Activated gamma-delta T cell treated with anti-CD3 and anti-CD28 coated beads, Interleukin-2, amount 50 U/mL, for 16 hours (primary cell): ENCODE measurements at regions not wholly inside any gene's neighbourhood (a gene's known extent, or its start where the extent isn't known, plus 50 kb on each side); places are given as distances from the start of the nearest gene placed in this dataset.

Source experiments
- DNase-seq: peaks from one replicate; pipeline ENCODE4 v3.0.0-alpha.2; 2020; ENCODE audit warnings: low read depth

- DNase-seq, result no peak
Observed at GRCh38 chr9:90948156-90948555, 146.5 kb downstream of the SYK start.

DNA sequence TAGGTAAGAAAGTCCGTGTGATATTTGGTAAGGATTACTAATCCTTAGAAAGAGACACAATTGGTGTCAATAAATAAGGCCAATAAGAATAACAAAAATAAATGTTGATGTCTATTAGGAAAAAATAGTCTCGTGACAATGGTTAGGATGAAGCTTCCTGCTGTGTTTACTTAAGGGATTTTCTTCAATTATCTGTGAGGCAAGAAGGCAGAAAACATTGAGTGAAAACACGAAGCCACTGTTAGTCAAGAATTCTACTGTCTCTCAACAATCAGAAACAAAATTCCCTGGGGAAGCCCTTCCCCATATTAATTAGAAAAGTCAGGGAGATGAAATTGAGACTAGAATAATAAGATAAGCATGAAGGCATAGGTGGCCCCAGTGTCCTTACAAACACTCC is 149.0 kb downstream of the SYK start:
- no peak for DNase-seq

- no peak for DNase-seq
Observed at GRCh38 chr9:90953200-90953599, 151.6 kb downstream of the SYK start.

DNA sequence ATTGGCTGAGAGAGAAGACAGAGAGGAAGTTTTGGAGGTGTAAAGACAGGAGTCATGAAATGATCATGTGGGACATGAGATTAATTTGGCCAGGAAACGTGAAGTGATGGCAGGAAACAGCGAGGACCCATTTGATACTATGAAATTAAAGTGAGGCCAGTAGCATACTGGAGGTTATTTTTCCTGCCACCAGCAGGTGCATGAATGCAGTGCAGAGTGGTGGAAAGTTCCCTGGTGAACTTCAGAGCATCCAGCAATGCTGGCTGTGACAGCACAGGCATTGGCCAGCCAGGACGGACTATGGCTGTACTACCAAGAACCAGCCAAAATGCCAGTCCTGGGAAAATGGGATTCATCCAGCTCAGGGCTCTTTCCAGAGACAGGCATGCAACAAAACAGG is 152.2 kb downstream of the SYK start:
- no peak for DNase-seq

GRCh38 chr9:90956026-90956810 is 154.6 kb downstream of the SYK start:
- DNase-seq, result no peak

DNA sequence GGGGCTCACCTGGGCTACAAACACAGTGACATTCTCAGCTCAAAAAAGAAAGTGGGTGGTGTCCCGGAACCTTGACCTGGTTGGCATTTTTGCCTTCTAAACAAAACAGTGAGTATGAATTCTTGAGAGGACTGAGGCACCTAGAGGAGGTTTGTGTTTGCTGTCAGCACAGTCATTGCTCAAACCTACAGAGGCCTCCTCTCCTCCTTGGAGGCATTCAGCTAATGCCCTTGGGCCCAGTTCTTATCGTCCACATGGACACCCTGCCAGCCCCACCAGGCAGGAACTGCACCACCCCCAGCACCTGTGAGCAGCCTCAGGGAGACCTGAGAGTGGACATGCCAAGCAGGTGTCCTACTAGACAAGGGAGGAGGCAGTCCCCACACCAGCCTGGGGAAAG is 156.7 kb downstream of the SYK start:
- no peak for DNase-seq

GRCh38 chr9:90960941-90961340 is 159.3 kb downstream of the SYK start:
- no peak for DNase-seq

- DNase-seq, result no peak
Observed at GRCh38 chr9:90961375-90961774, 159.8 kb downstream of the SYK start.

- no peak for DNase-seq
Observed at GRCh38 chr9:90964101-90965020, 162.7 kb downstream of the SYK start.

DNA sequence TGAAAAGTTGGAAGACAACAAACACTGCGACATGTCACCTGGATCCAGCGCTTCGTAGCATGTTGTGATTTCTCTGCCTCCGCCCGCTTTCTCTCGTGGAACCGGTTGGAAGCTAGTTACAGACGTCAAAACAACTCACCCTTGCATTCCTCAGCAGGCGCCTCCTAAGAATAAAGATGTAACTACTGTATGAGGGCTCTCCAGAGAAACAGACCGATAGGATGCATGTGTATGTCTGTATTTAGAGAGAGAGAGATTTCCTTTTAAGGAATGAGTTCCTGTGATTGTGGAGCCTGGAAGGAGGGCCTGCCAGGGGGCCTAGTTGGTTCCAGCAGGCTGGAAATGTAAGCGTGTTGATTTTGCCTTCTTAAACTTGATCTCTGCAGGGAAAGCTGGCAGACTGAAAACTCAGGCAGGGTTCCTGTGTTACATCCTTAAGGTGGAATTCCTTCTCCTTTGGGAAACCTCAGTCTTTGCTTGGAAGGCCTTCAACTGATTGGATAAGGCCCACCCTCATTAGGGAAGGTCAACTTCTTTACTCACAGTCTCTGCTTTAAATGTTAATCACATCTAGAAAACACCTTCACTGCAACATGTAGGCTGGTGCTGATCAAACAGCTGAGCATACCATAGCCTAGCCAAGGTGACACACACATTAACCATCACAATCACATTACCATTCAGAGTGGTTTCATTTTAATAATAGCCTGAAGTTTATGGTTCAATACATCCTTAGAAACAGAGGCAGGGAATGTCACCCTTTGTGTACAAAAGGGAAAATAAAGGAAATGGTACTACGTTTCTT is 163.8 kb downstream of the SYK start:
- DNase-seq, result no peak

DNA sequence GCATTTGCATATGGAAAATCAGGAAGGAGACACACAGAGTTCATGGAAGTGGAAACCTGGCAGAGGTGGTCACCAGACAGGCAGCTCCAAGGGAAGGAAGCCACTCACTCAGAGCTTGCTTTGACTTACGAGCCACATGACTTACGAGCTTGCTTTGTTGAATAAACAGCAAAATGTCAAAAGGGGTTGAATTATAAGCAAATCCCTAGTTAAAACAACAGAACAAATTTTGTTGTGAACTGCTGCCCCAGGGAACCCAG is 164.3 kb downstream of the SYK start:
- no peak for DNase-seq

- DNase-seq, result no peak
Observed at GRCh38 chr9:90966480-90967144, 165.0 kb downstream of the SYK start.

DNA sequence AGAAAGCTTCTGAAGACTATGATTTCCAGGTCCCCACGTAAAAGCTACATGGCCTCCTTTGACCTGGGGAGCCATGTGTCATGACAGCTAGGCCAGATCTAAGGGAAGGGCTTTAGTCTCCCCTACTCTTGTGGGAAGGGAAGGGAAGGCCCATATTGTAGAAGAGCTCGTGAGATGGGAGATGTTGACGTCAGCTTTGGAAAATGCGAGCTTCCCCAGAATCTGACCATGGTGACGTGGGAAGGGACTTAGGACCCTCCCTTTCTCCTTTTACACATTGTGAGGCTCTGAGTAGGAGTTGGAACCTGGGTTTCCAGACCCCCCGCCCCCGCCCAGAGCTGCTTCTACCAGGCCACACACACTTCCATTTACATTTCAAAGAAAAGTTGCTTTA is 165.5 kb downstream of the SYK start:
- no peak for DNase-seq

DNA sequence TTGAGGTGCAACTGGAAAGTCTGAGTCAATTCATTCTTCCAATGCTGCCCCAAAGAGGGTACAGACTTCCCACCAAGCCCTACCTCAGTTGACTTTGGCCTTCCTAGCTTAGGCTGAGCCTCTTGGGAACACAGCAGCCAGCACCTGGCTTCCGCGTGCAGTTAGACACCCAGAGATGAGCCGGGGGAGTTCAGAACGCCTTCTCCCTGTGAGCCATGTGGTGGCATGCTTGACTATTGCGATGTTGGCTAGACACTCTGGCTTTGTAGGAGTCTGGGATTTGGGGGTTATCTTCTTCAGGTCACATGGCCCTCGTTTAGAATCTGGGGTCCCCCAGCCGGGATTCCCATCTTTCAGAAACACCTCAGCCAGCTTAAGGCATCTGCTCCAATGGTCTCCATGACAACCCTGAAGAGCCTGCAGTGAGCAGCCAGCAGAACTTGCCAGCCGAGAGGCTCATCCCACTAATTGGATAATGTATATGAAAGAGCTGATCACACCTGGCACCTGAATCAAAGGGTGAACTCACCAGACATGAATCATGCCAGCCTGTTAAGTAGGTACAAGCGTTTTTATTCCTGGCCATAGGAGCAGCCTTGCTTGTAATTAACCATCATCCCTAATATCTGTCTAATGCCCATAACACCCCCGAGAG is 167.5 kb downstream of the SYK start:
- DNase-seq, result no peak

DNA sequence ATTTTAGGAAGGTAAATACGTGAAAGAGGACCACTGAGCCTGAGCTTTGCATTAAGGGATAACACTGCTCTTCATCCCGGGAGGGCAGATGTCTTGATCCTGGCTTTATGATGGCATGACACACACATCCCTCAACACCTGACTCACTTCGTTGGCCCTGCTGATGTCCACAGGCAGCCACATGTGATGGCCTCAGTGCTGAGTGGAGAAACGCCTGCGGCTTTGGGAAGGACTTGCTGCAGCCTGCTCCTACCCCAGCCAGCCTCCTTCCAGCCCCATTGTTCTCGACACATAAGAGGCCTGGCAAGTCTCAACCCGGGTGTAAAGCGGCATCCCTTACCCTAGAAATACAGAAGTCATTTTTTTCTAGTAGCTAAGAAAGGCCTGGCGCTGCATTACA is 169.0 kb downstream of the SYK start:
- no peak for DNase-seq

- no peak for DNase-seq
Observed at GRCh38 chr9:90972057-90972456, 170.4 kb downstream of the SYK start.

- no peak for DNase-seq
Observed at GRCh38 chr9:90974016-90974415, 172.4 kb downstream of the SYK start.

GRCh38 chr9:90974643-90975245 is 173.1 kb downstream of the SYK start:
- no peak for DNase-seq

GRCh38 chr9:90975781-90976538 is 174.3 kb downstream of the SYK start:
- DNase-seq, result no peak

DNA sequence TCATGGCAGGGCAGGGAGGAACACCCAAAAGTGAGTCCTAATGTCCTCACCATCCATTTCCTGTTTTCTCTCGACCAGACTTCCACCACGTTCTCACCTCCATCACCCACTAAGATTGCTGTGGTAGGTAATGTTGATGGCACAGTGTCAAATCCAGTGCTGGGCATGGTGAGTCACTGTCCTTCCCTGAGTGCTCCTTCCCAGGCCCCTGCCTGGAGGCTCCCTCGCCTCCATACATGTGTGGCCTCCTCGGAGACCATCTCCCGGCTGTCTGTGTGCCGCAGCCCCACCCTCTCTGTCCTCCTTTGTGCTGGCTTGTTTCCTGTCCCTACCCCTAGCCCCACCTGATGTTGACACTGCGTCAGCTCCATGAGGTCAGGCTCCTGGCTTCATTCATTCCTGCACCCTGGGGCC is 177.5 kb downstream of the SYK start:
- DNase-seq, result no peak

DNA sequence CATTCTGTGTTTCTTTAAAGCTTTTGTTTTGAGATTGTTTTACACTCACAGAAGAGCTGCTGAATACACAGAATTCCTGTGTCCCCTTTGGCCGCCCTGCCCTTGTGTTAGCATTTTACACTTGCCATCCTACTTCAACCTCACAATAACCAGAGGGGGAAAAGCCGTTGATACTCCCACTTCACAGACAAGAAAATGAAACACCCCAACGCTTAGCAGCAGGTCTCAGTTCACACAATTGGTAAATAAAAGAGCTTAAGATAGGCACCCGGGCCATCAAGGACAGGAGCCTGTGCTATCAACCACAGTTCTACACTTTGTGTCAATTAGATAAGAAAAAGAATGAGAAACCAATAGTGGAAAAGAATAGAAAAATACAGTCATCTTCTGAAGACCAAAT is 178.0 kb downstream of the SYK start:
- DNase-seq, result no peak
